ENCODE measurements at regions not wholly inside any gene's neighbourhood (a gene's known extent, or its start where the extent isn't known, plus 50 kb on each side); places are given as distances from the start of the nearest gene placed in this dataset.
"Not testable (repeated sequence)": the region's sequence is repeated elsewhere in the genome, so short reads cannot be mapped to it uniquely, and the experiment has no call there.

- no peak for DNase-seq (ENCODE audit: low spot score)
Observed at GRCh38 chr17:70739065-70739464, 569.7 kb downstream of the KCNJ2 start.

- not testable (repeated sequence) for DNase-seq (ENCODE audit: low spot score)
Observed at GRCh38 chr17:70746574-70746973, 577.2 kb downstream of the KCNJ2 start.

GRCh38 chr17:70750983-70751382, 581.7 kb downstream of the KCNJ2 start:
- DNase-seq (ENCODE audit: low spot score): no peak

- not testable (repeated sequence) for DNase-seq (ENCODE audit: low spot score)
Observed at GRCh38 chr17:70752461-70752860, 583.1 kb downstream of the KCNJ2 start.

- no peak for DNase-seq (ENCODE audit: low spot score)
Observed at GRCh38 chr17:70752966-70753467, 583.7 kb downstream of the KCNJ2 start.

GRCh38 chr17:70763018-70763417, 593.7 kb downstream of the KCNJ2 start:
- DNase-seq (ENCODE audit: low spot score): no peak

GRCh38 chr17:70767102-70767701, 597.9 kb downstream of the KCNJ2 start:
- DNase-seq (ENCODE audit: low spot score): no peak

- no peak for DNase-seq (ENCODE audit: low spot score)
Observed at GRCh38 chr17:70769956-70770355, 600.6 kb downstream of the KCNJ2 start.

- DNase-seq (ENCODE audit: low spot score): no peak
Observed at GRCh38 chr17:70771804-70772386, 602.6 kb downstream of the KCNJ2 start.

GRCh38 chr17:70772761-70773160, 603.4 kb downstream of the KCNJ2 start:
- no peak for DNase-seq (ENCODE audit: low spot score)

- no peak for DNase-seq (ENCODE audit: low spot score)
Observed at GRCh38 chr17:70773258-70773657, 603.9 kb downstream of the KCNJ2 start.

- DNase-seq (ENCODE audit: low spot score): no peak
Observed at GRCh38 chr17:70774339-70775117, 605.2 kb downstream of the KCNJ2 start.

- no peak for DNase-seq (ENCODE audit: low spot score)
Observed at GRCh38 chr17:70775679-70776078, 606.3 kb downstream of the KCNJ2 start.

- no peak for DNase-seq (ENCODE audit: low spot score)
Observed at GRCh38 chr17:70776441-70776840, 607.1 kb downstream of the KCNJ2 start.

GRCh38 chr17:70780031-70780430, 610.7 kb downstream of the KCNJ2 start:
- no peak for DNase-seq (ENCODE audit: low spot score)

GRCh38 chr17:70786081-70786480, 616.7 kb downstream of the KCNJ2 start:
- no peak for DNase-seq (ENCODE audit: low spot score)

GRCh38 chr17:70787721-70788300, 618.5 kb downstream of the KCNJ2 start:
- no peak for DNase-seq (ENCODE audit: low spot score)

GRCh38 chr17:70791748-70792443, 622.6 kb downstream of the KCNJ2 start:
- DNase-seq (ENCODE audit: low spot score): no peak

GRCh38 chr17:70794738-70795137, 625.4 kb downstream of the KCNJ2 start:
- DNase-seq (ENCODE audit: low spot score): no peak

- DNase-seq (ENCODE audit: low spot score): no peak
Observed at GRCh38 chr17:70795620-70796019, 626.3 kb downstream of the KCNJ2 start.

GRCh38 chr17:70796757-70797156, 627.4 kb downstream of the KCNJ2 start:
- no peak for DNase-seq (ENCODE audit: low spot score)

GRCh38 chr17:70797166-70797565, 627.8 kb downstream of the KCNJ2 start:
- no peak for DNase-seq (ENCODE audit: low spot score)

All from hematopoietic multipotent progenitor cell treated with erythropoietin and hydrocortisone succinate and interleukin-3 and kit ligand, for 15 days (in vitro differentiated cells).